Suprapubic skin (tissue), 4 donors: ENCODE measurements at regions not wholly inside any gene's neighbourhood (a gene's known extent, or its start where the extent isn't known, plus 50 kb on each side); places are given as distances from the start of the nearest gene placed in this dataset.

Experiments used
- DNase-seq, 2 donors: peaks; one replicate each; pipeline ENCODE4 v3.0.0-alpha.2; 2019; ENCODE audit warnings: low spot score in 2 of 2
- H3K27ac ChIP-seq: fragments of 200-600 bp; sonication (generic); one replicate; pipeline ENCODE4 v1.5.1; 2019
- H3K27me3 ChIP-seq: fragments of 200-600 bp; sonication (generic); one replicate; pipeline ENCODE4 v1.5.1; 2019
- H3K36me3 ChIP-seq: fragments of 200-600 bp; sonication (generic); one replicate; pipeline ENCODE4 v1.5.1; 2019
- H3K4me1 ChIP-seq: fragments of 200-600 bp; sonication (generic); one replicate; pipeline ENCODE4 v1.5.1; 2019
- H3K4me3 ChIP-seq: fragments of 200-600 bp; sonication (generic); one replicate; pipeline ENCODE4 v1.5.1; 2019; ENCODE audit warnings: mild to moderate bottlenecking
- H3K9me3 ChIP-seq: fragments of 200-600 bp; sonication (generic); one replicate; pipeline ENCODE4 v1.5.1; 2019
- EP300 ChIP-seq: sonication (generic); formaldehyde crosslinking; IDR thresholded peaks from one replicate; pipeline ENCODE4 v1.6.1; 2017; ENCODE audit warnings: antibody characterized with exemption
- POLR2A ChIP-seq, 2 donors: fragments of 450-650 bp; IDR thresholded peaks; one replicate each; pipeline ENCODE4 v1.6.1; 2017; ENCODE audit warnings: antibody characterized with exemption in 2 of 2, mild to moderate bottlenecking in 2 of 2, moderate library complexity in 2 of 2
- POLR2AphosphoS5 ChIP-seq, 3 donors: sonication (generic); formaldehyde crosslinking; IDR thresholded peaks; one replicate each; pipeline ENCODE4 v1.6.1; 2017; ENCODE audit warnings: antibody characterized with exemption in 3 of 3
- WGBS: methylation state at CpG from one replicate; pipeline ENCODE4 v1.1.5; 2018; 5-methylcytosine and 5-hydroxymethylcytosine counted together
- TF ChIP-seq, protein P1 (sequence below), 2 donors: fragments of 200-600 bp in 1 of 2; fragments of 450-650 bp in 1 of 2; sonication (generic) in 1 of 2; IDR thresholded peaks; one replicate each; pipeline ENCODE4 v1.5.1; 2016 to 2019; ENCODE audit warnings: antibody characterized with exemption in 2 of 2, mild to moderate bottlenecking in 1 of 2, moderate library complexity in 1 of 2

DNA sequence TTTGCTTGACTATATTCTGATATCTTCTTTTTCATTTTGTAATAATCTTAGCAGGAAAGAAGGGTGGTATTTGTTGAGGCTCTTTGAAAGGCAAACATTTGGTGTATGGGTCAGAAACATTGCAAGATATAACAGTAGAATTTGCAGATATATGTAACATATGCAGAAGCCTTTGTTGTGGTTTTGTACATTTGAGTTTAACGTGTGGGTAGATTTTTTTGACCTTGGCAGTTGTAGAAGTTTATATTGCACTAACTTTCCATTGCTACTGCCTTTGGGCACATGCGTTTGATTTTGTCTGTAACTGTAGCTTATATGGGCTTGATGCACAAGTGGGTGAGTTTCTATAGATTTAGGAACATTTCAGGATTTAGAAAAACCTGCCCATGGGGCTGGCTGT is 78.5 kb upstream of the SPRY2 start:
- H3K9me3 ChIP-seq = no peaks in the 10 kb centered on the region
- WGBS = 63% methylated on average over 2 of the region's 2 CpGs
- TF ChIP-seq POLR2A (IDR thresholded peaks at IDR 0.05) = no peak
- TF ChIP-seq EP300 = no peak
- TF ChIP-seq, protein P1, sequence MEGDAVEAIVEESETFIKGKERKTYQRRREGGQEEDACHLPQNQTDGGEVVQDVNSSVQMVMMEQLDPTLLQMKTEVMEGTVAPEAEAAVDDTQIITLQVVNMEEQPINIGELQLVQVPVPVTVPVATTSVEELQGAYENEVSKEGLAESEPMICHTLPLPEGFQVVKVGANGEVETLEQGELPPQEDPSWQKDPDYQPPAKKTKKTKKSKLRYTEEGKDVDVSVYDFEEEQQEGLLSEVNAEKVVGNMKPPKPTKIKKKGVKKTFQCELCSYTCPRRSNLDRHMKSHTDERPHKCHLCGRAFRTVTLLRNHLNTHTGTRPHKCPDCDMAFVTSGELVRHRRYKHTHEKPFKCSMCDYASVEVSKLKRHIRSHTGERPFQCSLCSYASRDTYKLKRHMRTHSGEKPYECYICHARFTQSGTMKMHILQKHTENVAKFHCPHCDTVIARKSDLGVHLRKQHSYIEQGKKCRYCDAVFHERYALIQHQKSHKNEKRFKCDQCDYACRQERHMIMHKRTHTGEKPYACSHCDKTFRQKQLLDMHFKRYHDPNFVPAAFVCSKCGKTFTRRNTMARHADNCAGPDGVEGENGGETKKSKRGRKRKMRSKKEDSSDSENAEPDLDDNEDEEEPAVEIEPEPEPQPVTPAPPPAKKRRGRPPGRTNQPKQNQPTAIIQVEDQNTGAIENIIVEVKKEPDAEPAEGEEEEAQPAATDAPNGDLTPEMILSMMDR (IDR thresholded peaks at IDR 0.05) = no peak
- TF ChIP-seq POLR2AphosphoS5 (IDR thresholded peaks at IDR 0.05) = no peak
- no peaks in the 10 kb centered on the region for H3K36me3 ChIP-seq
- DNase-seq = no peak
- no peak overlapping the region for H3K27ac ChIP-seq
- no peaks in the 10 kb centered on the region for H3K4me1 ChIP-seq
- no peak overlapping the region for H3K4me3 ChIP-seq
- H3K27me3 ChIP-seq = no peaks in the 10 kb centered on the region

DNA sequence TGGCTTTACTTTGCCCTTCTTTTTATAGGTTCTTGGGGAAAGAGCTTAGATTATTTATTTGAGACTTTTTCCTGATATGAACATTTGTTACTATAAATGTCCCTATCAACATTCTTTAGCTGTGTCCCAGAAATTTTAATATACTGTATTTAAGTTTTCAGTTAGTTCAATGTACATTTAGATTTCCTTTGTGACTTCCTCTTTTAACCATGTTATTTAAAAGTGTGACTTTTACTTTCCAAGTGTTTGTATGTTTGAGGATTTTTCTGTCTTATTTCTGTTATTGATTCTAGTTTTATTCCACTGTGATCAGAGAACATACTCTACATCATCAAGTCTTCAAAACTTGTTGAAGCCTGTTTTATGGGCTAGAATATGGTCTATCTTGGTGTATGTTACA is 72.7 kb upstream of the SPRY2 start:
- H3K36me3 ChIP-seq = no peaks in the 10 kb centered on the region
- no peak for DNase-seq
- TF ChIP-seq, protein P1 (IDR thresholded peaks at IDR 0.05) = no peak
- TF ChIP-seq POLR2AphosphoS5 (IDR thresholded peaks at IDR 0.05) = no peak
- H3K9me3 ChIP-seq = no peaks in the 10 kb centered on the region
- H3K4me1 ChIP-seq = no peaks in the 10 kb centered on the region
- H3K4me3 ChIP-seq = no peak overlapping the region
- H3K27me3 ChIP-seq = no peaks in the 10 kb centered on the region
- H3K27ac ChIP-seq = no peak overlapping the region

DNA sequence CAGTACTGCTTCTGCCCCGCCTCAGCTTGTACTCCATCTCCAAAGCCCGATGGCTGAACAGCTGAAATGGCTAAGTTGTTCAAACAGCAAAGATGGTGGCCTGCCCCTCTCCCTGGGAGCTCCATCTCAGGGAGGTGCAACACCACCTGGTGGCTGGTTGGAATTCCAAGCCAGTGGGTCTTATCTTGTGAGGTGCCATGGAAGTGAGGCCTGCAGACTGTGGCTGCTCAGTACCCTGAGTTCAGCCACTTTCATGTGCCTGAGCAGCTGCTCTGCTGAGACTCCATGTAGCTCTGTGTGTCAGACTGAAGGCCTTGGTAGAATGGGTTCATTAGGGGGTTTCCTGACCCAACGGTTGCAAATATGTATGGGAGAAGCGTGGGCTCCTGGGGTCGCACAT is 67.3 kb upstream of the SPRY2 start:
- DNase-seq = no peak
- 100% methylated on average over 5 of the region's 5 CpGs for WGBS
- Histone ChIP-seq H3K4me1 (no peaks in the 10 kb centered on the region), H3K9me3 (peaks cover 3% of the 10 kb centered on the region), H3K4me3 (no peak overlapping the region), H3K27ac (no peak overlapping the region), H3K27me3 (no peaks in the 10 kb centered on the region), H3K36me3 (no peaks in the 10 kb centered on the region)
- TF ChIP-seq POLR2AphosphoS5 (IDR thresholded peaks at IDR 0.05) = no peak
- TF ChIP-seq POLR2A (IDR thresholded peaks at IDR 0.05) = no peak
- TF ChIP-seq EP300 = no peak
- TF ChIP-seq, protein P1 (IDR thresholded peaks at IDR 0.05) = no peak

DNA sequence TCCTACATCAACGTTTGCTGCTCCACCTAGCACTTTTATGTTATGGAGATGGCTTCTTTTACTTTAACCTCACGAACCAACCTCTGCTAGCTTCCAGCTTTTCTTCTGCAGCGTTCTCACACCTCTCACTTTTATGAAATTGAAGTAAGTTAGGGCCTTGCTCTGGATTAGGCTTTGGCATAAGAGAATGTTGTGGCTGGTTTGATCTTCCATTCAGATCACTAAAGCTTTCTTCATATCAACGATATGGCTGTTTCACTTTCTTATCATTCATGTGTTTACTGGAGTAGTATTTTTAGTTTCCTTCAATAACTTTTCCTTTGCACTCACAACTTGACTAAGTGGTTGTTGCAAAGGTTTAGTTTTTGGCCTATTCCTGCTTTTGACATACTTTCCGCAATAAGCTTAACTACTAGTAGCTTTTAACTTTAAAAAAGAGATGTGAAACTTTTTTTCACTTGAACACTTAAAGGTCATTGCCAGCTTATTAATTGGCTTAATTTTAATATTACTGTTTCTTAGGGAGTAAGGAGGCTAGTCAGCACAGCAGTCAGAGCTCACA is 60.0 kb upstream of the SPRY2 start:
- Histone ChIP-seq H3K4me3 (no peak overlapping the region), H3K27me3 (no peaks in the 10 kb centered on the region), H3K9me3 (peaks cover 3% of the 10 kb centered on the region), H3K27ac (no peak overlapping the region), H3K4me1 (peaks cover 3% of the 10 kb centered on the region), H3K36me3 (no peaks in the 10 kb centered on the region)
- no peak for DNase-seq
- TF ChIP-seq EP300 (no peak), POLR2A (IDR thresholded peaks at IDR 0.05) (no peak), POLR2AphosphoS5 (IDR thresholded peaks at IDR 0.05) (no peak)
- TF ChIP-seq, protein P1 (IDR thresholded peaks at IDR 0.05) = no peak
- WGBS = 82% methylated on average over 5 of the region's 5 CpGs

DNA sequence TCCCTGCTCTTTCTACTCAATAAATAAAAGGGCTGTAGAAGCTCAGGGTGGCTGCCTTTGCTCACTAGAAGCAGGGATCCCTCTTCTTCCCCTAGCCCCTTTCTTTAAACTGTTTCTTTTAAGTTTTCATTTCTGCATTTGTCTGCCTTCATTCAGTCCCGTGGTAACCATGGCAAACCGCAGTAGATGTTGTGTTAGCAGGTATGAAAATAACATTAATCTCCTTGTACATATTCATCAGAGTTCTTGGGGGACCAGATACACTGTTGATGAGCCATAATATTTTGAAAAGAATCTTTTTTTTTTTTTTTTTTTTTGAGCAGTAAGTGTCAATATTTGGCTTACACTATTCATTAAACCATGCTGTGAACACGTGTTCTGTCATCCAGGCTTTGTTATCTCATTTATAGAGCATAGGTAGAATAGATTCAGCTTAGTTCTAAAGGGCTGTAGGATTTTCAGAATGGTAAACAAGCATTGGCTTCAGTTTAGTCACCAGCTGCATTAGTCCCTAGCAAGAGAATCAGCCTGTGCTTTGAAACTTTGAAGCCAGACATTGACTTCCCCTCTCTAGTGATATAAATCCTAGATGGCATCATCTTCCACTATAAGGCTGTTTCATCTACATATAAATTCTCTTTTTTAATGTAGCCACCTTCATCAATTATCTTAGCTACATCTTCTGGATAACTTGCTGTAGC is 59.4 kb upstream of the SPRY2 start:
- H3K9me3 ChIP-seq = peaks cover 2% of the 10 kb centered on the region
- peaks cover 3% of the 10 kb centered on the region for H3K4me1 ChIP-seq
- no peaks in the 10 kb centered on the region for H3K27me3 ChIP-seq
- no peak overlapping the region for H3K4me3 ChIP-seq
- TF ChIP-seq, protein P1 (IDR thresholded peaks at IDR 0.05) = no peak
- TF ChIP-seq EP300 (no peak), POLR2AphosphoS5 (IDR thresholded peaks at IDR 0.05) (no peak), POLR2A (IDR thresholded peaks at IDR 0.05) (no peak)
- H3K27ac ChIP-seq = no peak overlapping the region
- 77% methylated on average over 3 of the region's 3 CpGs for WGBS
- H3K36me3 ChIP-seq = no peaks in the 10 kb centered on the region
- DNase-seq = no peak
